H1 (cell line): ENCODE measurements at regions not wholly inside any gene's neighbourhood (a gene's known extent, or its start where the extent isn't known, plus 50 kb on each side); places are given as distances from the start of the nearest gene placed in this dataset.

ENCODE experiments used
- CTCF ChIA-PET: fragments of 300-600 bp; sonication (Branson Sonifier 250); formaldehyde crosslinking; loops from one replicate; lab custom pipeline; 2021; ENCODE audit not compliant: partially characterized antibody; lab: Charles Lee
- POLR2A ChIA-PET: fragments of 300-600 bp; sonication (Branson Sonifier 250); formaldehyde crosslinking; loops from one replicate; lab custom pipeline; 2021; ENCODE audit warnings: inconsistent platforms; ENCODE audit not compliant: partially characterized antibody; lab: Charles Lee
- DNase-seq, 2 experiments: peaks; one replicate each; pipeline versions ENCODE4 v3.0.0 to v3.0.0-alpha.2; 2010 to 2022; ENCODE audit warnings: low spot score in 2 of 2, low read depth in 1 of 2, mixed read lengths in 1 of 2
- FAIRE-seq: peaks from 2 replicates; lab custom pipeline; 2011; peaks lifted over from hg19 to GRCh38; lab: Jason Lieb, UNC
- H2AFZ ChIP-seq: 2 replicates; pipeline ENCODE4 v1.8.1; 2012; ENCODE audit warnings: low read length, inconsistent platforms
- H2AK5ac ChIP-seq: 2 replicates; pipeline ENCODE4 v1.6.1; 2013; ENCODE audit warnings: low read depth, low read length
- H2BK120ac ChIP-seq: replicated peaks from 2 replicates; pipeline ENCODE3; 2013; ENCODE audit warnings: low read depth, low read length, inconsistent platforms
- H2BK12ac ChIP-seq: 2 replicates; pipeline ENCODE4 v1.6.1; 2013; ENCODE audit warnings: low read depth, low read length
- H2BK15ac ChIP-seq: 2 replicates; pipeline ENCODE4 v1.6.1; 2013; ENCODE audit warnings: low read length
- H2BK20ac ChIP-seq: 2 replicates; pipeline ENCODE4 v1.6.1; 2013; ENCODE audit warnings: low read length
- H2BK5ac ChIP-seq: 2 replicates; pipeline ENCODE4 v1.6.1; 2013; ENCODE audit warnings: low read depth, low read length
- H3K14ac ChIP-seq: 2 replicates; pipeline ENCODE4 v1.6.1; 2013; ENCODE audit warnings: inconsistent platforms; ENCODE audit not compliant: insufficient read length
- H3K18ac ChIP-seq: 2 replicates; pipeline ENCODE4 v1.6.1; 2013; ENCODE audit warnings: low read length; ENCODE audit errors: extremely low read depth
- H3K23ac ChIP-seq: 2 replicates; pipeline ENCODE4 v1.6.1; 2013; ENCODE audit warnings: inconsistent platforms; ENCODE audit not compliant: insufficient read length
- H3K23me2 ChIP-seq: 2 replicates; pipeline ENCODE4 v1.6.1; 2013; ENCODE audit warnings: low read depth, low read length
- H3K27ac ChIP-seq: 2 replicates; pipeline ENCODE4 v1.6.1; 2011; ENCODE audit warnings: low read depth, low read length, inconsistent platforms
- H3K27me3 ChIP-seq, 4 experiments: replicated peaks in 1 of 4; 1 replicate in 1 of 4; 2 replicates in 3 of 4; pipeline versions ENCODE4 v1.6.1 to v1.8.1; 2011 to 2013; ENCODE audit warnings: low read length in 3 of 4, mild to moderate bottlenecking in 3 of 4, inconsistent platforms in 2 of 4, mixed read lengths in 2 of 4, moderate library complexity in 1 of 4; ENCODE audit not compliant: control insufficient read depth in 3 of 4, insufficient read depth in 3 of 4; ENCODE audit errors: extremely low read depth in 1 of 4
- H3K36me3 ChIP-seq, 4 experiments: 2 replicates each; pipeline versions ENCODE4 v1.6.1 to v1.8.1; 2011 to 2013; ENCODE audit warnings: mild to moderate bottlenecking in 4 of 4, low read length in 3 of 4, moderate library complexity in 2 of 4, control low read depth in 1 of 4, inconsistent platforms in 1 of 4; ENCODE audit not compliant: insufficient read depth in 4 of 4, control insufficient read depth in 2 of 4
- H3K4ac ChIP-seq: replicated peaks from 2 replicates; pipeline ENCODE3; 2013; ENCODE audit warnings: low read length, low read depth, mixed read lengths, inconsistent platforms; ENCODE audit not compliant: insufficient read length
- H3K4me1 ChIP-seq, 4 experiments: replicated peaks in 1 of 4; 1 replicate in 1 of 4; 2 replicates in 3 of 4; pipeline versions ENCODE4 v1.6.1 to v1.8.1; 2011 to 2013; ENCODE audit warnings: low read length in 3 of 4, inconsistent platforms in 2 of 4, mixed read lengths in 1 of 4; ENCODE audit not compliant: insufficient read depth in 4 of 4, control insufficient read depth in 3 of 4
- H3K4me2 ChIP-seq, 2 experiments: 2 replicates each; pipeline versions ENCODE4 v1.6.1 to v1.8.1; 2011 to 2013; ENCODE audit warnings: low read depth in 2 of 2, low read length in 2 of 2, control low read depth in 1 of 2, inconsistent platforms in 1 of 2, mild to moderate bottlenecking in 1 of 2; ENCODE audit not compliant: insufficient read depth in 1 of 2
- H3K4me3 ChIP-seq, 4 experiments: fragments of 200-600, 300-600 bp in 1 of 4; sonication (generic), shearing (Covaris generic), sonication (Bioruptor Twin) in 1 of 4; 2 replicates each; pipeline versions ENCODE4 v1.5.1 to v1.8.1; 2011 to 2016; ENCODE audit warnings: low read length in 4 of 4, low read depth in 3 of 4, control low read depth in 2 of 4, inconsistent platforms in 2 of 4, mild to moderate bottlenecking in 2 of 4, mixed read lengths in 1 of 4, moderate library complexity in 1 of 4; ENCODE audit not compliant: insufficient read depth in 2 of 4; ENCODE audit errors: extremely low read depth in 1 of 4
- H3K56ac ChIP-seq: replicated peaks from 2 replicates; pipeline ENCODE3; 2013; ENCODE audit warnings: low read depth, mild to moderate bottlenecking, mixed read lengths, low read length, inconsistent platforms; ENCODE audit not compliant: insufficient read length
- H3K79me1 ChIP-seq: 2 replicates; pipeline ENCODE4 v1.6.1; 2013; ENCODE audit warnings: low read depth, low read length, control low read depth
- H3K79me2 ChIP-seq, 2 experiments: 2 replicates each; pipeline versions ENCODE4 v1.6.1 to v1.8.1; 2012 to 2013; ENCODE audit warnings: low read length in 2 of 2, mild to moderate bottlenecking in 2 of 2, inconsistent platforms in 1 of 2; ENCODE audit not compliant: insufficient read depth in 2 of 2, control insufficient read depth in 1 of 2
- H3K9ac ChIP-seq, 4 experiments: replicated peaks in 1 of 4; 1 replicate in 1 of 4; 2 replicates in 3 of 4; pipeline versions ENCODE4 v1.6.1 to v1.8.1; 2011 to 2013; ENCODE audit warnings: low read depth in 3 of 4, low read length in 3 of 4, control low read depth in 2 of 4, mild to moderate bottlenecking in 2 of 4, moderate library complexity in 2 of 4, inconsistent platforms in 1 of 4; ENCODE audit errors: extremely low read depth in 1 of 4
- H3K9me3 ChIP-seq, 2 experiments: 2 replicates each; pipeline versions ENCODE4 v1.6.1 to v1.8.1; 2012 to 2013; ENCODE audit warnings: mild to moderate bottlenecking in 2 of 2, moderate library complexity in 2 of 2, control low read depth in 1 of 2, inconsistent platforms in 1 of 2, low read depth in 1 of 2, low read length in 1 of 2, mixed read lengths in 1 of 2; ENCODE audit not compliant: insufficient read depth in 2 of 2
- H4K20me1 ChIP-seq, 2 experiments: replicated peaks in 1 of 2; 2 replicates each; pipeline versions ENCODE3 to v1.8.1; 2011 to 2013; ENCODE audit warnings: inconsistent platforms in 2 of 2, low read length in 2 of 2, mild to moderate bottlenecking in 1 of 2; ENCODE audit not compliant: insufficient read depth in 2 of 2, control insufficient read depth in 1 of 2
- H4K5ac ChIP-seq: 2 replicates; pipeline ENCODE4 v1.6.1; 2013; ENCODE audit warnings: low read length, low read depth, mixed read lengths, inconsistent platforms; ENCODE audit not compliant: insufficient read length
- H4K8ac ChIP-seq: 2 replicates; pipeline ENCODE4 v1.8.0; 2013; ENCODE audit warnings: mild to moderate bottlenecking, moderate library complexity, low read length, inconsistent platforms; ENCODE audit not compliant: insufficient read depth; ENCODE audit errors: extremely low read depth
- H4K91ac ChIP-seq: replicated peaks from 2 replicates; pipeline ENCODE3; 2013; ENCODE audit warnings: low read length, mixed read lengths, inconsistent platforms; ENCODE audit not compliant: insufficient read length
- ASH2L ChIP-seq: fragments of 200-600, 300-600 bp; sonication (generic); IDR thresholded peaks from one replicate; pipeline ENCODE4 v1.7.1; 2017; ENCODE audit warnings: low read length
- BACH1 ChIP-seq: IDR thresholded peaks from 2 replicates; pipeline ENCODE4 v1.6.1; 2012; ENCODE audit warnings: low read length, improper control_type of control experiment
- CEBPB ChIP-seq: IDR thresholded peaks from 2 replicates; pipeline ENCODE4 v1.6.1; 2012; ENCODE audit warnings: low read depth, low read length
- JUND ChIP-seq: IDR thresholded peaks from 2 replicates; pipeline ENCODE4 v1.6.1; 2011; ENCODE audit warnings: mild to moderate bottlenecking, improper control_type of control experiment, low read length
- POLR2AphosphoS5 ChIP-seq: IDR thresholded peaks from 2 replicates; pipeline ENCODE4 v1.6.1; 2011; ENCODE audit warnings: low read depth, low read length
- RBBP5 ChIP-seq: IDR thresholded peaks from 2 replicates; pipeline ENCODE4 v1.7.1; 2012; ENCODE audit warnings: low read depth, mild to moderate bottlenecking, inconsistent platforms, low read length, moderate library complexity, borderline replicate concordance
- SAP30 ChIP-seq: fragments of 300-600 bp; sonication (generic); IDR thresholded peaks from 2 replicates; pipeline ENCODE4 v1.7.1; 2012; ENCODE audit warnings: low read length, moderate library complexity, mild to moderate bottlenecking, inconsistent platforms; ENCODE audit not compliant: insufficient read depth, insufficient replicate concordance
- SP2 ChIP-seq: IDR thresholded peaks from 2 replicates; pipeline ENCODE4 v1.6.1; 2012; ENCODE audit warnings: mild to moderate bottlenecking, low read length, inconsistent platforms
- TAF7 ChIP-seq: optimal IDR thresholded peaks from 2 replicates; pipeline ENCODE3; 2011; ENCODE audit warnings: low read depth, mild to moderate bottlenecking, inconsistent platforms, low read length, moderate library complexity, borderline replicate concordance
- YY1 ChIP-seq: IDR thresholded peaks from 2 replicates; pipeline ENCODE4 v1.6.1; 2011; ENCODE audit warnings: low read depth, mild to moderate bottlenecking, low read length
- WGBS, 2 experiments: shearing (Covaris generic) in 1 of 2; methylation state at CpG; one replicate each; pipeline versions ENCODE4 v1.1.6 to v1.1.7; 2013 to 2015; ENCODE audit warnings: low lambda C conversion rate in 2 of 2, mixed read lengths in 2 of 2, inconsistent platforms in 1 of 2, low coverage in 1 of 2, missing lambda C conversion rate in 1 of 2; ENCODE audit not compliant: insufficient replicate concordance in 2 of 2, insufficient coverage in 1 of 2, insufficient read length in 1 of 2; ENCODE audit errors: extremely low coverage in 1 of 2, missing lambda C conversion rate in 1 of 2; 5-methylcytosine and 5-hydroxymethylcytosine counted together
- TF ChIP-seq, protein P1 (sequence below): IDR thresholded peaks from 2 replicates; pipeline ENCODE4 v1.6.1; 2011; ENCODE audit warnings: low read depth, mild to moderate bottlenecking, low read length; ENCODE audit not compliant: insufficient read depth

DNA sequence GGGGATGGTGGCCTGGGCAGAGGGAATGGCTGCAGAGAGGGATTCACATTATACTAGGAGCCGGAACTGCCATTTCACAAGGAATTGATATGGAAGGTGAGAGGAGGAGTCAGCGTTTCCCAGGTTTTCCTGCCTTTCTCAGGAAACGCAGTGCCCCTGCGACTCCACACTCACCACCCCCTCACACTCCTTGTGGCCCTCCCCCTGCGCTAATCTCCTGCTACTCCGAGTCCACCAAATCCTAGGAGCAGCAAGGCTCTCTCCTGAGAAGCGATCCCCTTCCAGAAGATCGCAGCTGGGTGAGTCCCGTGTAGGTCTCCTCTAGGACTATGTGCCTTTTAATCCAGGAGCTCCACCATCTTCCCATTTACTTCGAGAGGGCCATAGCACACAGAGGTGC lies 140.6 kb downstream of the VAPA start:
- no peak overlapping the region for H3K9ac ChIP-seq
- POLR2A ChIA-PET: no interaction called here
- H2BK12ac ChIP-seq: no peak overlapping the region
- H3K4me3 ChIP-seq: no peak overlapping the region
- H2BK120ac ChIP-seq: no peak overlapping the region
- no peaks in the 10 kb centered on the region for H3K79me1 ChIP-seq
- no peaks in the 10 kb centered on the region for H3K23me2 ChIP-seq
- H2AFZ ChIP-seq: no peak overlapping the region; the same call in 1 of the 2 replicates
- H3K18ac ChIP-seq: no peak overlapping the region
- no peak overlapping the region for H4K8ac ChIP-seq
- no peaks in the 10 kb centered on the region for H3K79me2 ChIP-seq
- H2BK5ac ChIP-seq: no peak overlapping the region
- no peak overlapping the region for H3K23ac ChIP-seq
- 0 out of 7 replicates have a peak, but pooled peaks cover 0 to 2% (median 0%) of the 10 kb centered on the region in 4 experiments for H3K27me3 ChIP-seq
- H2AK5ac ChIP-seq: no peak overlapping the region
- H3K56ac ChIP-seq: no peak overlapping the region
- H3K14ac ChIP-seq: no peak overlapping the region
- H3K36me3 ChIP-seq: no peaks in the 10 kb centered on the region
- no peaks in the 10 kb centered on the region for H3K9me3 ChIP-seq
- no peak overlapping the region for H2BK15ac ChIP-seq
- no peaks in the 10 kb centered on the region for H4K20me1 ChIP-seq
- no peak overlapping the region for H3K4me2 ChIP-seq
- CTCF ChIA-PET: interaction anchor here (1.6 to 1.9 kb wide), 2 partner anchors 22 to 140 kb away, joined by 4 to 5 read pairs; no protein-coding TSS in a partner anchor
- no peak overlapping the region for H4K91ac ChIP-seq
- FAIRE-seq (no peak), DNase-seq (no peak)
- TF ChIP-seq SAP30: no peak
- no peak for TF ChIP-seq YY1
- no peak for TF ChIP-seq TAF7
- no peak for TF ChIP-seq POLR2AphosphoS5
- TF ChIP-seq CEBPB: no peak
- TF ChIP-seq RBBP5: no peak
- TF ChIP-seq SP2: no peak
- TF ChIP-seq BACH1: no peak
- TF ChIP-seq JUND: no peak
- TF ChIP-seq ASH2L: no peak
- TF ChIP-seq, protein P1, sequence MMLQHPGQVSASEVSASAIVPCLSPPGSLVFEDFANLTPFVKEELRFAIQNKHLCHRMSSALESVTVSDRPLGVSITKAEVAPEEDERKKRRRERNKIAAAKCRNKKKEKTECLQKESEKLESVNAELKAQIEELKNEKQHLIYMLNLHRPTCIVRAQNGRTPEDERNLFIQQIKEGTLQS: no peak
- no peak overlapping the region for H2BK20ac ChIP-seq
- H3K4me1 ChIP-seq: peaks cover 0 to 5% (median 0%) of the 10 kb centered on the region in 4 experiments; a peak in 2 of 7 replicates
- WGBS, 2 experiments: 82% methylated on average over 9 of the region's 10 CpGs; no CpG with 5 or more reads in 1 of the 2 experiments
- no peak overlapping the region for H3K27ac ChIP-seq
- H4K5ac ChIP-seq: no peak overlapping the region
- H3K4ac ChIP-seq: no peak overlapping the region
